Right lobe of liver (tissue), 6 donors: ENCODE measurements at regions not wholly inside any gene's neighbourhood (a gene's known extent, or its start where the extent isn't known, plus 50 kb on each side); places are given as distances from the start of the nearest gene placed in this dataset.

Experiments used
- ATAC-seq, 4 donors: fragments of 200-7000 bp; cut with Tn5 transposase; one replicate each; pipeline ENCODE4 v1.9.1; 2020; ENCODE audit warnings: mild to moderate bottlenecking in 4 of 4, moderate library complexity in 4 of 4
- DNase-seq, 3 donors: peaks; one replicate each; pipeline ENCODE4 v3.0.0-alpha.2; 2020
- H3K27ac ChIP-seq, 3 donors: fragments of 200-600 bp; one replicate each; pipeline ENCODE4 v1.8.0; 2022
- H3K27me3 ChIP-seq, 2 donors: fragments of 200-600 bp; one replicate each; pipeline ENCODE4 v1.8.0; 2022
- H3K36me3 ChIP-seq, 4 donors: fragments of 200-600 bp; sonication (generic) in 1 of 4; one replicate each; pipeline versions ENCODE4 v1.5.1 to v1.8.0; 2017 to 2022; ENCODE audit warnings: control low read depth in 1 of 4
- H3K4me1 ChIP-seq, 4 donors: fragments of 200-600 bp; sonication (generic) in 1 of 4; one replicate each; pipeline versions ENCODE4 v1.5.1 to v1.8.0; 2017 to 2022; ENCODE audit warnings: control low read depth in 1 of 4
- H3K4me3 ChIP-seq, 3 donors: fragments of 200-600 bp; one replicate each; pipeline ENCODE4 v1.8.0; 2022
- H3K9me3 ChIP-seq, 4 donors: fragments of 200-600 bp; sonication (generic) in 1 of 4; one replicate each; pipeline versions ENCODE4 v1.5.1 to v1.8.0; 2017 to 2022; ENCODE audit warnings: control low read depth in 1 of 4
- POLR2A ChIP-seq: fragments of 450-650 bp; IDR thresholded peaks from one replicate; pipeline ENCODE4 v1.6.1; 2017; ENCODE audit warnings: antibody characterized with exemption, mild to moderate bottlenecking
- whole genome bisulfite sequencing: methylation state at CpG from one replicate; pipeline ENCODE4 v1.1.6; 2018; ENCODE audit warnings: low coverage, low lambda C conversion rate; ENCODE audit not compliant: insufficient coverage; ENCODE audit errors: missing lambda C conversion rate; 5-methylcytosine and 5-hydroxymethylcytosine counted together
- intact Hi-C, 2 donors: fragments of 100-400 bp; cut with DNase I; formaldehyde crosslinking; loops; one replicate each; pipeline versions ENCODE4 v1.11.2 to v1.14.1; 2022
- TF ChIP-seq, protein P1 (sequence below), 4 donors: fragments of 200-600 bp in 3 of 4; fragments of 450-650 bp in 1 of 4; IDR thresholded peaks; one replicate each; pipeline versions ENCODE4 v1.5.1 to v1.8.0; 2016 to 2022; ENCODE audit warnings: antibody characterized with exemption in 4 of 4, mild to moderate bottlenecking in 2 of 4
- donor health status: DM: no; HTN: yes; CAD: no.
- donor health status: DM: no; HTN: no; CAD: no.
- donor health status: DM: no; HTN: no; CAD: no.
- donor health status: DM: no; HTN: yes; CAD: no.
- donor health status: DM: no; HTN: yes; CAD: no.

- H3K4me1 ChIP-seq, result no peaks in the 10 kb centered on the region
- H3K27ac ChIP-seq, result no peak overlapping the region
- H3K9me3 ChIP-seq, result no peaks in the 10 kb centered on the region
- DNase-seq (no peak), ATAC-seq (peak in 1 of 4 donors; percentile 35)
- no peaks in the 10 kb centered on the region for H3K36me3 ChIP-seq
- intact Hi-C loops, result no loop called here
- H3K27me3 ChIP-seq, result no peaks in the 10 kb centered on the region
- no peak overlapping the region for H3K4me3 ChIP-seq
- TF ChIP-seq, protein P1, sequence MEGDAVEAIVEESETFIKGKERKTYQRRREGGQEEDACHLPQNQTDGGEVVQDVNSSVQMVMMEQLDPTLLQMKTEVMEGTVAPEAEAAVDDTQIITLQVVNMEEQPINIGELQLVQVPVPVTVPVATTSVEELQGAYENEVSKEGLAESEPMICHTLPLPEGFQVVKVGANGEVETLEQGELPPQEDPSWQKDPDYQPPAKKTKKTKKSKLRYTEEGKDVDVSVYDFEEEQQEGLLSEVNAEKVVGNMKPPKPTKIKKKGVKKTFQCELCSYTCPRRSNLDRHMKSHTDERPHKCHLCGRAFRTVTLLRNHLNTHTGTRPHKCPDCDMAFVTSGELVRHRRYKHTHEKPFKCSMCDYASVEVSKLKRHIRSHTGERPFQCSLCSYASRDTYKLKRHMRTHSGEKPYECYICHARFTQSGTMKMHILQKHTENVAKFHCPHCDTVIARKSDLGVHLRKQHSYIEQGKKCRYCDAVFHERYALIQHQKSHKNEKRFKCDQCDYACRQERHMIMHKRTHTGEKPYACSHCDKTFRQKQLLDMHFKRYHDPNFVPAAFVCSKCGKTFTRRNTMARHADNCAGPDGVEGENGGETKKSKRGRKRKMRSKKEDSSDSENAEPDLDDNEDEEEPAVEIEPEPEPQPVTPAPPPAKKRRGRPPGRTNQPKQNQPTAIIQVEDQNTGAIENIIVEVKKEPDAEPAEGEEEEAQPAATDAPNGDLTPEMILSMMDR (IDR thresholded peaks at IDR 0.05), result peak in 3 of 4 donors; percentile 13 to 26 (median 22)
- TF ChIP-seq POLR2A, result no peak
Measured at GRCh38 chr4:58061967-58062366, 951.8 kb upstream of the IGFBP7 start.

- no peak for DNase-seq
- H3K4me1 ChIP-seq, result no peaks in the 10 kb centered on the region
- TF ChIP-seq, protein P1 (IDR thresholded peaks at IDR 0.05), result no peak
- TF ChIP-seq POLR2A, result no peak
- WGBS, result 41% methylated on average over 4 of the region's 4 CpGs
- no peak overlapping the region for H3K4me3 ChIP-seq
- no peak for ATAC-seq
- no peaks in the 10 kb centered on the region for H3K27me3 ChIP-seq
- H3K36me3 ChIP-seq, result no peaks in the 10 kb centered on the region
- H3K9me3 ChIP-seq, result no peaks in the 10 kb centered on the region
- intact Hi-C loops, result no loop called here
- H3K27ac ChIP-seq, result no peak overlapping the region
Measured at GRCh38 chr4:58050439-58050838, 940.3 kb upstream of the IGFBP7 start.

DNA sequence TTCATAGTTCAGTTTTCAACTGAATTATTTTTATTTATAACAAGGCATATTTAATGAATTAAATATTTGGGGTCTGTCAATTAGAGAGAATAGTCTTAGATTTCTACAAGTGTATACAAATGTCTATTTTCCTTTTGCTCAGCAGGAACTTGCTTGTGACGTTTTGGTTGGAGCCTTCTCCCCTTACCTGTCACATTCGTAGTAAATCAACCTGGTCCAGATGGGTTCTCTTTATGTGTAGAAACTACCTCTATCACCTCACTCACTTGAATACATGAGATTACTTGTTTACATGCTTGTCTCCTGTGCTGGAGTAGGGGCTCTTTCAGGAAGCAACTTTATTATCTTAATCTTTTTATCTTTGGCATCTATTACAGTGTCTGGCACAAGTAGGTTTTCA, 938.3 kb upstream of the IGFBP7 start:
- ATAC-seq (no peak), DNase-seq (no peak)
- H3K27me3 ChIP-seq, result no peaks in the 10 kb centered on the region
- no peaks in the 10 kb centered on the region for H3K36me3 ChIP-seq
- no peaks in the 10 kb centered on the region for H3K4me1 ChIP-seq
- TF ChIP-seq POLR2A, result no peak
- TF ChIP-seq, protein P1 (IDR thresholded peaks at IDR 0.05), result no peak
- intact Hi-C loops, result no loop called here
- WGBS, result 24% methylated on average over 2 of the region's 2 CpGs
- no peak overlapping the region for H3K4me3 ChIP-seq
- no peak overlapping the region for H3K27ac ChIP-seq
- no peaks in the 10 kb centered on the region for H3K9me3 ChIP-seq

- 83% methylated on average over 1 of the region's 1 CpG for WGBS
- ATAC-seq, result no peak
- Histone ChIP-seq H3K4me1 (no peaks in the 10 kb centered on the region), H3K4me3 (no peak overlapping the region), H3K36me3 (no peaks in the 10 kb centered on the region), H3K27ac (no peak overlapping the region), H3K9me3 (no peaks in the 10 kb centered on the region), H3K27me3 (no peaks in the 10 kb centered on the region)
- intact Hi-C loops, result no loop called here
- TF ChIP-seq, protein P1 (IDR thresholded peaks at IDR 0.05), result no peak
- no peak for TF ChIP-seq POLR2A
- no peak for DNase-seq
Measured at GRCh38 chr4:58042176-58042575, 932.0 kb upstream of the IGFBP7 start.

GRCh38 chr4:57993944-57994343, 883.8 kb upstream of the IGFBP7 start:
- Histone ChIP-seq H3K9me3 (no peaks in the 10 kb centered on the region), H3K27ac (no peak overlapping the region), H3K27me3 (no peaks in the 10 kb centered on the region), H3K4me3 (no peak overlapping the region), H3K36me3 (no peaks in the 10 kb centered on the region), H3K4me1 (no peaks in the 10 kb centered on the region)
- DNase-seq, result no peak
- no peak for TF ChIP-seq POLR2A
- TF ChIP-seq, protein P1 (IDR thresholded peaks at IDR 0.05), result no peak
- ATAC-seq, result no peak
- intact Hi-C loops, result no loop called here
- 22% methylated on average over 2 of the region's 2 CpGs for WGBS
